GM12878 (cell line): ENCODE measurements at regions not wholly inside any gene's neighbourhood (a gene's known extent, or its start where the extent isn't known, plus 50 kb on each side); places are given as distances from the start of the nearest gene placed in this dataset.

ENCODE experiments used
- ATAC-seq: fragments of 200-7000 bp; cut with Tn5 transposase; 3 replicates; pipeline ENCODE4 v1.9.1; 2020; ENCODE audit warnings: mild to moderate bottlenecking, moderate library complexity
- BruUV-seq: library from RNA; stranded (reverse); fragments of 400-500 nt; replicated peaks from 2 replicates; lab custom pipeline; 2021; lab: Mats Ljungman, UMichigan
- CTCF ChIA-PET: fragments of 300-600 bp; sonication (Branson Sonifier 250); formaldehyde crosslinking; extraction: SDS; loops from one replicate; lab custom pipeline; 2021; ENCODE audit warnings: inconsistent platforms; lab: Yijun Ruan, JAX
- POLR2A ChIA-PET: fragments of 350-600 bp; formaldehyde crosslinking; extraction: SDS; loops from one replicate; lab custom pipeline; 2021; ENCODE audit warnings: inconsistent platforms; lab: Charles Lee
- RAD21 ChIA-PET: fragments of 300-600 bp; sonication (Branson Sonifier 250); formaldehyde crosslinking; loops from one replicate; lab custom pipeline; 2023; ENCODE audit warnings: antibody characterized with exemption; ENCODE audit not compliant: unreplicated experiment; lab: Charles Lee
- SMC1A ChIA-PET: fragments of 300-600 bp; sonication (Branson Sonifier 250); formaldehyde crosslinking; loops from one replicate; lab custom pipeline; 2023; ENCODE audit not compliant: unreplicated experiment, uncharacterized antibody; lab: Charles Lee
- DNase-seq: peaks from one replicate; pipeline ENCODE4 v3.0.0-alpha.2; 2011; ENCODE audit warnings: low read depth, low spot score
- FAIRE-seq: peaks from 3 replicates; lab custom pipeline; 2011; peaks lifted over from hg19 to GRCh38; lab: Jason Lieb, UNC
- H2AFZ ChIP-seq: 2 replicates; pipeline ENCODE4 v1.6.0; 2011; ENCODE audit warnings: low read depth, low read length, control low read depth; ENCODE audit not compliant: control insufficient read depth
- H3K27ac ChIP-seq: 2 replicates; pipeline ENCODE4 v1.5.1; 2011; ENCODE audit warnings: control low read depth; ENCODE audit not compliant: control insufficient read depth, insufficient read depth
- H3K27me3 ChIP-seq, 2 experiments: replicated peaks in 1 of 2; 2 replicates each; pipeline versions ENCODE4 v1.6.0 to v1.6.1; 2011; ENCODE audit warnings: low read length in 1 of 2; ENCODE audit not compliant: control insufficient read depth in 2 of 2, insufficient read depth in 2 of 2
- H3K36me3 ChIP-seq, 2 experiments: 2 replicates each; pipeline ENCODE4 v1.5.1; 2011; ENCODE audit warnings: low read length in 1 of 2; ENCODE audit not compliant: control insufficient read depth in 2 of 2, insufficient read depth in 2 of 2
- H3K4me1 ChIP-seq: 2 replicates; pipeline ENCODE4 v1.6.1; 2011; ENCODE audit warnings: mild to moderate bottlenecking, low read length, moderate library complexity, mixed read lengths; ENCODE audit not compliant: control insufficient read depth, insufficient read depth
- H3K4me2 ChIP-seq: 2 replicates; pipeline ENCODE4 v1.6.0; 2011; ENCODE audit warnings: control low read depth; ENCODE audit not compliant: control insufficient read depth, insufficient read depth
- H3K4me3 ChIP-seq: fragments of 200-600 bp; sonication (generic); 2 replicates; pipeline ENCODE4 v1.5.1; 2016
- H3K79me2 ChIP-seq: 2 replicates; pipeline ENCODE4 v1.6.0; 2011; ENCODE audit warnings: low read length; ENCODE audit not compliant: control insufficient read depth, insufficient read depth
- H3K9ac ChIP-seq: 2 replicates; pipeline ENCODE4 v1.8.0; 2011; ENCODE audit warnings: low read length, control low read depth, mixed read lengths; ENCODE audit not compliant: control insufficient read depth, insufficient read depth
- H3K9me3 ChIP-seq: replicated peaks from 3 replicates; pipeline ENCODE4 v1.5.1; 2011; ENCODE audit warnings: mild to moderate bottlenecking, low read length; ENCODE audit not compliant: control insufficient read depth, insufficient read depth
- H4K20me1 ChIP-seq: 2 replicates; pipeline ENCODE4 v1.6.0; 2011; ENCODE audit not compliant: control insufficient read depth, insufficient read depth
- BRCA1 ChIP-seq: IDR thresholded peaks from 2 replicates; pipeline ENCODE4 v1.6.1; 2011; ENCODE audit warnings: low read depth, low read length, improper control_type of control experiment
- CHD2 ChIP-seq: IDR thresholded peaks from 2 replicates; pipeline ENCODE4 v1.6.1; 2011; ENCODE audit warnings: low read depth, low read length, improper control_type of control experiment, borderline replicate concordance
- CHD4 ChIP-seq: fragments of 200-600 bp; sonication (generic); IDR thresholded peaks from 2 replicates; pipeline ENCODE4 v1.6.1; 2016; ENCODE audit warnings: mild to moderate bottlenecking
- CREM ChIP-seq: IDR thresholded peaks from 2 replicates; pipeline ENCODE4 v1.6.1; 2014; ENCODE audit warnings: antibody characterized with exemption, low read depth
- CTCF ChIP-seq, 3 experiments: IDR thresholded peaks in 2 of 3; conservative IDR thresholded peaks in 1 of 3; 2 replicates each; pipeline ENCODE4 v1.5.1; 2011; ENCODE audit warnings: low read depth in 3 of 3, low read length in 3 of 3, mild to moderate bottlenecking in 3 of 3, control low read depth in 2 of 3, moderate library complexity in 2 of 3, inconsistent platforms in 1 of 3, mixed read lengths in 1 of 3; ENCODE audit not compliant: control insufficient read depth in 2 of 3, insufficient read depth in 1 of 3; ENCODE audit errors: extremely low read depth in 1 of 3
- ETV6 ChIP-seq, 2 experiments: fragments of 450-650 bp in 1 of 2; IDR thresholded peaks in 1 of 2; conservative IDR thresholded peaks in 1 of 2; 2 replicates each; pipeline ENCODE4 v1.6.1; 2014; ENCODE audit warnings: antibody characterized with exemption in 1 of 2, borderline replicate concordance in 1 of 2, low read depth in 1 of 2, mild to moderate bottlenecking in 1 of 2, moderate library complexity in 1 of 2
- FOXM1 ChIP-seq: IDR thresholded peaks from 2 replicates; pipeline ENCODE4 v1.6.1; 2012; ENCODE audit warnings: low read depth, mild to moderate bottlenecking, inconsistent platforms, low read length, moderate library complexity
- HDAC2 ChIP-seq: fragments of 200-600 bp; sonication (generic); IDR thresholded peaks from 2 replicates; pipeline ENCODE4 v1.6.1; 2017
- JUNB ChIP-seq: IDR thresholded peaks from 2 replicates; pipeline ENCODE4 v1.6.1; 2016; ENCODE audit warnings: antibody characterized with exemption, mild to moderate bottlenecking
- LARP7 ChIP-seq: fragments of 450-650 bp; IDR thresholded peaks from 2 replicates; pipeline ENCODE4 v1.6.1; 2017; ENCODE audit warnings: mild to moderate bottlenecking
- NFYB ChIP-seq: IDR thresholded peaks from 2 replicates; pipeline ENCODE4 v1.6.1; 2011; ENCODE audit warnings: low read depth, mild to moderate bottlenecking, low read length, improper control_type of control experiment, moderate library complexity; ENCODE audit not compliant: insufficient read depth
- NRF1 ChIP-seq: conservative IDR thresholded peaks from 2 replicates; pipeline ENCODE4 v1.6.1; 2011; ENCODE audit warnings: mild to moderate bottlenecking, low read depth, low read length, improper control_type of control experiment
- TCF3 ChIP-seq: IDR thresholded peaks from 2 replicates; pipeline ENCODE4 v1.6.1; 2012; ENCODE audit warnings: low read depth, mild to moderate bottlenecking, low read length, borderline replicate concordance; ENCODE audit not compliant: insufficient read depth
- USF2 ChIP-seq: IDR thresholded peaks from 2 replicates; pipeline ENCODE4 v1.6.1; 2011; ENCODE audit warnings: low read depth, low read length, improper control_type of control experiment, borderline replicate concordance
- ZNF622 ChIP-seq: fragments of 450-650 bp; IDR thresholded peaks from 2 replicates; pipeline ENCODE4 v1.6.1; 2017; ENCODE audit warnings: mild to moderate bottlenecking, inconsistent platforms
- WGBS: methylation state at CpG from one replicate; pipeline ENCODE4 v1.1.6; 2016; ENCODE audit warnings: low lambda C conversion rate; ENCODE audit not compliant: insufficient replicate concordance, insufficient coverage; ENCODE audit errors: missing lambda C conversion rate; 5-methylcytosine and 5-hydroxymethylcytosine counted together
- in situ Hi-C: fragments of 300-500 bp; cut with MboI; formaldehyde crosslinking; loops from 9 replicates; pipeline ENCODE4 v1.14.3; 2018; ENCODE audit warnings: mixed read lengths
- intact Hi-C: fragments of 100-400 bp; cut with micrococcal nuclease; formaldehyde crosslinking; loops from one replicate; pipeline ENCODE4 v1.14.2; 2022; ENCODE audit not compliant: unreplicated experiment
- TF ChIP-seq, protein P1 (sequence below): fragments of 450-650 bp; IDR thresholded peaks from 2 replicates; pipeline ENCODE4 v1.6.1; 2016; ENCODE audit warnings: mild to moderate bottlenecking

GRCh38 chr13:95354680-95355487, 53.6 kb upstream of the ABCC4 start:
- Histone ChIP-seq H3K27me3 (no peaks in the 10 kb centered on the region), H2AFZ (no peak overlapping the region), H3K36me3 (no peaks in the 10 kb centered on the region), H3K9me3 (no peaks in the 10 kb centered on the region; the same call in 2 of the 3 replicates), H3K79me2 (no peaks in the 10 kb centered on the region), H4K20me1 (no peaks in the 10 kb centered on the region), H3K9ac (no peak overlapping the region), H3K27ac (no peak overlapping the region), H3K4me2 (no peak overlapping the region), H3K4me1 (no peaks in the 10 kb centered on the region), H3K4me3 (no peak overlapping the region)
- ChIA-PET RAD21 (no interaction called here), POLR2A (no interaction called here), CTCF (interaction anchor here (0.9 kb wide), 1 partner anchor 49 kb away, joined by 3 read pairs; no protein-coding TSS in a partner anchor), SMC1A (interaction anchor here (1.4 kb wide), 1 partner anchor 50 kb away, joined by 6 read pairs; no protein-coding TSS in a partner anchor)
- no TSS peak for BruUV-seq
- DNase-seq (no peak), FAIRE-seq (no peak), ATAC-seq (no peak)
- intact Hi-C loops (no loop called here), in situ Hi-C loops (no loop called here)
- WGBS, result 91% methylated on average over 4 of the region's 4 CpGs
- TF ChIP-seq USF2 (no peak), CHD2 (no peak), TCF3 (no peak), NFYB (no peak), HDAC2 (no peak), CTCF (IDR thresholded peaks at IDR 0.05 in 2 of 3, conservative IDR thresholded peaks at IDR 0.05 in 1 of 3; ENCODE audit: control insufficient read depth in 2 of 3, extremely low read depth in 1 of 3, insufficient read depth in 1 of 3, low read depth in 3 of 3, low read length in 3 of 3) (no peak), CHD4 (no peak), ZNF622 (no peak), BRCA1 (no peak), LARP7 (no peak), NRF1 (no peak), FOXM1 (no peak), JUNB (no peak), ETV6 (conservative IDR thresholded peaks at IDR 0.05 in 1 of 2, IDR thresholded peaks at IDR 0.05 in 1 of 2; ENCODE audit: borderline replicate concordance in 1 of 2, low read depth in 1 of 2) (no peak), CREM (no peak)
- TF ChIP-seq, protein P1, sequence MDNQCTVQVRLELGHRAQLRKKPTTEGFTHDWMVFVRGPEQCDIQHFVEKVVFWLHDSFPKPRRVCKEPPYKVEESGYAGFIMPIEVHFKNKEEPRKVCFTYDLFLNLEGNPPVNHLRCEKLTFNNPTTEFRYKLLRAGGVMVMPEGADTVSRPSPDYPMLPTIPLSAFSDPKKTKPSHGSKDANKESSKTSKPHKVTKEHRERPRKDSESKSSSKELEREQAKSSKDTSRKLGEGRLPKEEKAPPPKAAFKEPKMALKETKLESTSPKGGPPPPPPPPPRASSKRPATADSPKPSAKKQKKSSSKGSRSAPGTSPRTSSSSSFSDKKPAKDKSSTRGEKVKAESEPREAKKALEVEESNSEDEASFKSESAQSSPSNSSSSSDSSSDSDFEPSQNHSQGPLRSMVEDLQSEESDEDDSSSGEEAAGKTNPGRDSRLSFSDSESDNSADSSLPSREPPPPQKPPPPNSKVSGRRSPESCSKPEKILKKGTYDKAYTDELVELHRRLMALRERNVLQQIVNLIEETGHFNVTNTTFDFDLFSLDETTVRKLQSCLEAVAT, result no peak
